ENCODE measurements at regions not wholly inside any gene's neighbourhood (a gene's known extent, or its start where the extent isn't known, plus 50 kb on each side); places are given as distances from the start of the nearest gene placed in this dataset.

DNA sequence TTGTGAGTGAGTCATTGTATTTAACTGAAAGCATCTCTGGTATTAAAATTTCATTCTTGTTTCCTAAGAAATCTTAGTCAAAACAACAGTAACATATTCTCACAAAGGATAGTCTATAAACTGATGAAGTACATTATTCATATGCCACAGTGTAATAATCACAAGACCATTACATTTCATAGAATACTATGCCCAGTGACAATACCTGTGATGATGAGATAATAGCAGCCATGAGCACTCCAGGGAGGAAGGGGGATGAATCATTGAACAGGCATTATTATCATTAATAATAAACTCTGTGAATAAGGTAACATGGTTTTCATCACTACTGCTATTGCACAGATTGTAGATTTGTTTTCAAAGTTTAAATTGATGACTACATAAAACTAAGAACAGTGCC lies 667.9 kb downstream of the EPM2A start:
- no peaks in the 10 kb centered on the region for H3K4me1 ChIP-seq (ENCODE audit: control insufficient read depth in 2 of 2, insufficient read depth in 2 of 2, low read length in 2 of 2)
- no peak overlapping the region for H3K4me2 ChIP-seq (replicated peaks; ENCODE audit: low read depth, low read length, poor library complexity, severe bottlenecking)
- intact Hi-C loops (cut with micrococcal nuclease): no loop called here
- no peaks in the 10 kb centered on the region for H3K27me3 ChIP-seq (replicated peaks in 1 of 4; ENCODE audit: control extremely low read depth in 1 of 4, control insufficient read depth in 3 of 4, insufficient read depth in 4 of 4, low read length in 3 of 4)
- no peak for ATAC-seq (ENCODE audit: low read depth)
- H3K4me3 ChIP-seq (ENCODE audit: control extremely low read depth in 1 of 5, extremely low read depth in 1 of 5, insufficient read depth in 1 of 5, low read depth in 2 of 5, low read length in 4 of 5): no peak overlapping the region
- no peak overlapping the region for H3K27ac Mint-ChIP-seq
- H3K27me3 Mint-ChIP-seq: peaks cover 12% of the 10 kb centered on the region
- DNase-seq: no peak
- H3K36me3 ChIP-seq (replicated peaks in 1 of 2; ENCODE audit: control extremely low read depth in 1 of 2, control insufficient read depth in 1 of 2, extremely low read depth in 1 of 2, insufficient read depth in 2 of 2, low read length in 1 of 2): no peaks in the 10 kb centered on the region
- H3K27ac ChIP-seq (ENCODE audit: low read length in 2 of 2): no peak overlapping the region
- no peaks in the 10 kb centered on the region for H3K9me3 Mint-ChIP-seq (ENCODE audit: insufficient read depth)
- H3K9ac ChIP-seq (ENCODE audit: low read length): no peak overlapping the region
- no peak for TF ChIP-seq EZH2 (IDR thresholded peaks at IDR 0.05; ENCODE audit: borderline replicate concordance, insufficient read depth, low read depth, low read length, poor library complexity, severe bottlenecking)
- TF ChIP-seq, protein P1, sequence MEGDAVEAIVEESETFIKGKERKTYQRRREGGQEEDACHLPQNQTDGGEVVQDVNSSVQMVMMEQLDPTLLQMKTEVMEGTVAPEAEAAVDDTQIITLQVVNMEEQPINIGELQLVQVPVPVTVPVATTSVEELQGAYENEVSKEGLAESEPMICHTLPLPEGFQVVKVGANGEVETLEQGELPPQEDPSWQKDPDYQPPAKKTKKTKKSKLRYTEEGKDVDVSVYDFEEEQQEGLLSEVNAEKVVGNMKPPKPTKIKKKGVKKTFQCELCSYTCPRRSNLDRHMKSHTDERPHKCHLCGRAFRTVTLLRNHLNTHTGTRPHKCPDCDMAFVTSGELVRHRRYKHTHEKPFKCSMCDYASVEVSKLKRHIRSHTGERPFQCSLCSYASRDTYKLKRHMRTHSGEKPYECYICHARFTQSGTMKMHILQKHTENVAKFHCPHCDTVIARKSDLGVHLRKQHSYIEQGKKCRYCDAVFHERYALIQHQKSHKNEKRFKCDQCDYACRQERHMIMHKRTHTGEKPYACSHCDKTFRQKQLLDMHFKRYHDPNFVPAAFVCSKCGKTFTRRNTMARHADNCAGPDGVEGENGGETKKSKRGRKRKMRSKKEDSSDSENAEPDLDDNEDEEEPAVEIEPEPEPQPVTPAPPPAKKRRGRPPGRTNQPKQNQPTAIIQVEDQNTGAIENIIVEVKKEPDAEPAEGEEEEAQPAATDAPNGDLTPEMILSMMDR (IDR thresholded peaks at IDR 0.05): no peak
- no peaks in the 10 kb centered on the region for H3K9me3 ChIP-seq (ENCODE audit: control extremely low read depth in 1 of 3, control insufficient read depth in 2 of 3, insufficient read depth in 1 of 3, low read length in 2 of 3)
- no peaks in the 10 kb centered on the region for H3K79me2 ChIP-seq (ENCODE audit: control insufficient read depth, insufficient read depth, low read length)
- ChIA-PET CTCF (no interaction called here), POLR2A (no interaction called here)
- no peaks in the 10 kb centered on the region for H3K4me1 Mint-ChIP-seq
- no peak overlapping the region for H3K4me3 Mint-ChIP-seq
- H4K20me1 ChIP-seq (ENCODE audit: control insufficient read depth, insufficient read depth, low read length, poor library complexity, severe bottlenecking): no peaks in the 10 kb centered on the region
- no peak overlapping the region for H2AFZ ChIP-seq (ENCODE audit: insufficient read depth, low read depth, low read length, poor library complexity, severe bottlenecking)

- H3K4me3 ChIP-seq (ENCODE audit: control extremely low read depth in 1 of 5, extremely low read depth in 1 of 5, insufficient read depth in 1 of 5, low read depth in 2 of 5, low read length in 4 of 5): no peak overlapping the region
- ATAC-seq (ENCODE audit: low read depth): no peak
- no peak overlapping the region for H3K27ac ChIP-seq (ENCODE audit: low read length in 2 of 2)
- H3K4me2 ChIP-seq (replicated peaks; ENCODE audit: low read depth, low read length, poor library complexity, severe bottlenecking): no peak overlapping the region
- Mint-ChIP-seq H3K4me1 (no peaks in the 10 kb centered on the region), H3K27ac (no peak overlapping the region), H3K27me3 (peaks cover 12% of the 10 kb centered on the region), H3K9me3 (ENCODE audit: insufficient read depth) (no peaks in the 10 kb centered on the region), H3K4me3 (no peak overlapping the region)
- DNase-seq: no peak
- no peaks in the 10 kb centered on the region for H3K9me3 ChIP-seq (ENCODE audit: control extremely low read depth in 1 of 3, control insufficient read depth in 2 of 3, insufficient read depth in 1 of 3, low read length in 2 of 3)
- ChIA-PET POLR2A (no interaction called here), CTCF (no interaction called here)
- no peak overlapping the region for H3K9ac ChIP-seq (ENCODE audit: low read length)
- TF ChIP-seq, protein P1 (IDR thresholded peaks at IDR 0.05): no peak
- H3K36me3 ChIP-seq (replicated peaks in 1 of 2; ENCODE audit: control extremely low read depth in 1 of 2, control insufficient read depth in 1 of 2, extremely low read depth in 1 of 2, insufficient read depth in 2 of 2, low read length in 1 of 2): no peaks in the 10 kb centered on the region
- no peaks in the 10 kb centered on the region for H4K20me1 ChIP-seq (ENCODE audit: control insufficient read depth, insufficient read depth, low read length, poor library complexity, severe bottlenecking)
- intact Hi-C loops (cut with micrococcal nuclease): no loop called here
- H3K4me1 ChIP-seq (ENCODE audit: control insufficient read depth in 2 of 2, insufficient read depth in 2 of 2, low read length in 2 of 2): no peaks in the 10 kb centered on the region
- no peaks in the 10 kb centered on the region for H3K27me3 ChIP-seq (replicated peaks in 1 of 4; ENCODE audit: control extremely low read depth in 1 of 4, control insufficient read depth in 3 of 4, insufficient read depth in 4 of 4, low read length in 3 of 4)
- no peaks in the 10 kb centered on the region for H3K79me2 ChIP-seq (ENCODE audit: control insufficient read depth, insufficient read depth, low read length)
- no peak overlapping the region for H2AFZ ChIP-seq (ENCODE audit: insufficient read depth, low read depth, low read length, poor library complexity, severe bottlenecking)
These were observed 666.7 kb downstream of the EPM2A start for GRCh38 chr6:145068577-145068976.
